ENCODE measurements at regions not wholly inside any gene's neighbourhood (a gene's known extent, or its start where the extent isn't known, plus 50 kb on each side); places are given as distances from the start of the nearest gene placed in this dataset.
A peak's percentile ranks its signal among the peaks of the same experiment; 100 is the strongest.

GRCh38 chr13:46995874-46996273, 99.0 kb upstream of the HTR2A start:
- no peak for DNase-seq
- Histone ChIP-seq H3K27ac (no peak overlapping the region), H3K27me3 (no peaks in the 10 kb centered on the region), H3K4me3 (no peak overlapping the region), H3K4me1 (no peaks in the 10 kb centered on the region), H3K9me3 (no peaks in the 10 kb centered on the region), H3K36me3 (no peaks in the 10 kb centered on the region)
- WGBS, 2 donors, result 39 to 50% methylated on average over 1 of the region's 1 CpG
- intact Hi-C loops (cut with DNase I), result no loop called here
- no peak for TF ChIP-seq POLR2A (IDR thresholded peaks at IDR 0.05)
- no peak for TF ChIP-seq CTCF (IDR thresholded peaks at IDR 0.05)

GRCh38 chr13:46994492-46994891, 97.6 kb upstream of the HTR2A start:
- Histone ChIP-seq H3K27me3 (no peaks in the 10 kb centered on the region), H3K27ac (no peak overlapping the region), H3K9me3 (no peaks in the 10 kb centered on the region), H3K4me1 (no peaks in the 10 kb centered on the region), H3K4me3 (no peak overlapping the region), H3K36me3 (no peaks in the 10 kb centered on the region)
- no peak for DNase-seq
- TF ChIP-seq POLR2A (IDR thresholded peaks at IDR 0.05) (no peak), CTCF (IDR thresholded peaks at IDR 0.05) (no peak)
- WGBS, 2 donors, result 80 to 99% methylated on average over 6 to 7 of the region's 7 CpGs
- intact Hi-C loops (cut with DNase I), result no loop called here

- Histone ChIP-seq H3K27ac (no peak overlapping the region), H3K4me1 (peaks cover 0 to 10% (median 0%) of the 10 kb centered on the region in 3 donors), H3K36me3 (no peaks in the 10 kb centered on the region), H3K9me3 (no peaks in the 10 kb centered on the region), H3K27me3 (no peaks in the 10 kb centered on the region), H3K4me3 (no peak overlapping the region)
- no peak for TF ChIP-seq POLR2A (IDR thresholded peaks at IDR 0.05)
- peak in 1 of 6 experiments; percentile 33 for TF ChIP-seq CTCF (IDR thresholded peaks at IDR 0.05)
- 59% methylated on average over 3 of the region's 3 CpGs for WGBS, 2 donors
- intact Hi-C loops (cut with DNase I), result no loop called here
- no peak for DNase-seq
Measured at GRCh38 chr13:46992383-46992952, 95.6 kb upstream of the HTR2A start.

- intact Hi-C loops (cut with DNase I), result loop anchor here (10.0 kb wide), 1 partner anchor 611 kb away; no protein-coding TSS in a partner anchor
- H3K27me3 ChIP-seq, result no peaks in the 10 kb centered on the region
- no peak overlapping the region for H3K4me3 ChIP-seq
- H3K36me3 ChIP-seq, result no peaks in the 10 kb centered on the region
- peaks cover 0 to 36% (median 3%) of the 10 kb centered on the region in 3 donors for H3K4me1 ChIP-seq
- no peaks in the 10 kb centered on the region for H3K9me3 ChIP-seq
- TF ChIP-seq CTCF (IDR thresholded peaks at IDR 0.05) (peak in 1 of 6 experiments; percentile 17), POLR2A (IDR thresholded peaks at IDR 0.05) (no peak)
- 32 to 33% methylated on average over 1 of the region's 1 CpG for WGBS, 2 donors
- no peak for DNase-seq
- H3K27ac ChIP-seq, result no peak overlapping the region
Measured at GRCh38 chr13:46983881-46984280, 87.0 kb upstream of the HTR2A start.

GRCh38 chr13:46982856-46983582, 86.2 kb upstream of the HTR2A start:
- intact Hi-C loops (cut with DNase I), result loop anchor here (10.0 kb wide), 1 partner anchor 612 kb away; no protein-coding TSS in a partner anchor
- Histone ChIP-seq H3K27me3 (no peaks in the 10 kb centered on the region), H3K36me3 (no peaks in the 10 kb centered on the region), H3K27ac (no peak overlapping the region), H3K4me3 (no peak overlapping the region), H3K9me3 (no peaks in the 10 kb centered on the region), H3K4me1 (peaks cover 0 to 30% (median 3%) of the 10 kb centered on the region in 3 donors)
- no peak for DNase-seq
- WGBS, 2 donors, result 50 to 69% methylated on average over 3 of the region's 3 CpGs
- no peak for TF ChIP-seq POLR2A (IDR thresholded peaks at IDR 0.05)
